Caco-2 (cell line): ENCODE measurements at regions not wholly inside any gene's neighbourhood (a gene's known extent, or its start where the extent isn't known, plus 50 kb on each side); places are given as distances from the start of the nearest gene placed in this dataset.

Source experiments
- BruUV-seq: library from RNA; stranded (reverse); fragments of 400-500 nt; replicated peaks from 2 replicates; lab custom pipeline; 2021; lab: Mats Ljungman, UMichigan
- CTCF ChIA-PET: fragments of 300-600 bp; sonication (Branson Sonifier 250); formaldehyde crosslinking; loops from one replicate; lab custom pipeline; 2022; ENCODE audit warnings: antibody characterized with exemption; lab: Charles Lee
- POLR2A ChIA-PET: fragments of 300-600 bp; sonication (Branson Sonifier 250); formaldehyde crosslinking; loops from one replicate; lab custom pipeline; 2022; ENCODE audit warnings: antibody characterized with exemption; lab: Charles Lee
- DNase-seq, 2 experiments: peaks; one replicate each; pipeline versions ENCODE4 v3.0.0 to v3.0.0-alpha.2; 2020 to 2022
- H3K27me3 ChIP-seq: replicated peaks from 2 replicates; pipeline ENCODE4 v1.6.0; 2011; ENCODE audit warnings: low read length; ENCODE audit not compliant: control insufficient read depth, insufficient read depth
- H3K36me3 ChIP-seq: 2 replicates; pipeline ENCODE4 v1.5.1; 2011; ENCODE audit warnings: low read length; ENCODE audit not compliant: control insufficient read depth, insufficient read depth
- H3K4me1 ChIP-seq: fragments of 250-450 bp; sonication (Bioruptor Pico); 2 replicates; pipeline ENCODE4 v1.5.1; 2020; ENCODE audit warnings: mild to moderate bottlenecking
- H3K4me3 ChIP-seq: 2 replicates; pipeline ENCODE4 v1.5.1; 2011; ENCODE audit warnings: low read depth, mild to moderate bottlenecking, control low read depth, low read length
- H3K9me3 ChIP-seq: fragments of 250-450 bp; sonication (Bioruptor Pico); 2 replicates; pipeline ENCODE4 v1.5.1; 2020; ENCODE audit warnings: mild to moderate bottlenecking, moderate library complexity
- H3K27ac Mint-ChIP-seq: one replicate; pipeline ENCODE4 v1.8.0; 2022; ENCODE audit warnings: mixed read lengths; ENCODE audit not compliant: unreplicated experiment
- H3K27me3 Mint-ChIP-seq: one replicate; pipeline ENCODE4 v1.8.0; 2022; ENCODE audit warnings: mixed read lengths; ENCODE audit not compliant: insufficient read depth, unreplicated experiment
- H3K36me3 Mint-ChIP-seq: one replicate; pipeline ENCODE4 v1.8.0; 2022; ENCODE audit warnings: mild to moderate bottlenecking, mixed read lengths; ENCODE audit not compliant: insufficient read depth, unreplicated experiment
- H3K4me1 Mint-ChIP-seq: one replicate; pipeline ENCODE4 v1.8.0; 2022; ENCODE audit warnings: low read depth, mixed read lengths; ENCODE audit not compliant: unreplicated experiment
- H3K4me3 Mint-ChIP-seq: one replicate; pipeline ENCODE4 v1.8.0; 2022; ENCODE audit warnings: mild to moderate bottlenecking, moderate library complexity, mixed read lengths; ENCODE audit not compliant: unreplicated experiment
- H3K9me3 Mint-ChIP-seq: one replicate; pipeline ENCODE4 v1.8.0; 2022; ENCODE audit warnings: mixed read lengths; ENCODE audit not compliant: unreplicated experiment
- CTCF ChIP-seq, 2 experiments: fragments of 200-600 bp in 1 of 2; IDR thresholded peaks; 1 replicate in 1 of 2; 2 replicates in 1 of 2; pipeline versions ENCODE4 v1.5.1 to v1.8.0; 2011 to 2022; ENCODE audit warnings: antibody characterized with exemption in 1 of 2, control low read depth in 1 of 2, inconsistent platforms in 1 of 2, low read depth in 1 of 2, low read length in 1 of 2, mild to moderate bottlenecking in 1 of 2, moderate library complexity in 1 of 2; ENCODE audit not compliant: insufficient read depth in 1 of 2, severe bottlenecking in 1 of 2, unreplicated experiment in 1 of 2
- intact Hi-C: fragments of 100-400 bp; cut with micrococcal nuclease; formaldehyde crosslinking; loops from one replicate; pipeline ENCODE4 v1.10.0; 2022; ENCODE audit not compliant: unreplicated experiment

- DNase-seq = no peak
- ChIA-PET CTCF (no interaction called here), POLR2A (no interaction called here)
- intact Hi-C loops = no loop called here
- peaks cover 7% of the 10 kb centered on the region for H3K4me1 Mint-ChIP-seq
- BruUV-seq = no TSS peak
- no peak for TF ChIP-seq CTCF (IDR thresholded peaks at IDR 0.05; ENCODE audit: insufficient read depth in 1 of 2, low read depth in 1 of 2, low read length in 1 of 2, severe bottlenecking in 1 of 2, unreplicated experiment in 1 of 2)
- H3K9me3 Mint-ChIP-seq = no peaks in the 10 kb centered on the region
- H3K36me3 ChIP-seq = no peaks in the 10 kb centered on the region
- no peaks in the 10 kb centered on the region for H3K9me3 ChIP-seq
- H3K27me3 ChIP-seq = no peaks in the 10 kb centered on the region
- no peak overlapping the region for H3K4me3 ChIP-seq
- H3K27me3 Mint-ChIP-seq = no peaks in the 10 kb centered on the region
- no peaks in the 10 kb centered on the region for H3K4me1 ChIP-seq
- H3K36me3 Mint-ChIP-seq = no peaks in the 10 kb centered on the region
- no peak overlapping the region for H3K4me3 Mint-ChIP-seq
- H3K27ac Mint-ChIP-seq = no peak overlapping the region
Measured at GRCh38 chr4:25585901-25586523, 69.6 kb upstream of the SLC34A2 start.

GRCh38 chr4:25588206-25588605 is 67.4 kb upstream of the SLC34A2 start:
- no peak overlapping the region for H3K27ac Mint-ChIP-seq

DNA sequence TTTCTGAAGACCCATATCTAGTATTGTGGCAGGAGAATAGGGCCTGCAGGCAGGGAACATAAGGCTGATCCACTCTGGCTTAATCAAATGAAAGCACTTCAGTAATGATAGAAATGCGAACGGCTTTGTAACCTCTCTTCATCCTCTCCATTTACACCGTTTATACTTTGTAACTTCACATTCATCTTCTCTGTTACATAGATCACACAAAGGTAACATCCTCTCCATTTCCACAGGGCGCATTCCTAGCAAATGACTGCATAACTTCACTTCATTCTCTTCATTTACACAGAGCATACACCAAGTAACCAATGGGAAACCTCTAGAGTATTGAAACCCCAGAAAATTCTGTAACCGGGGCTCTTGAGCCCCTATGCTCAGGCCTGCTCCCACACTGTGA is 65.5 kb upstream of the SLC34A2 start:
- POLR2A ChIA-PET = no interaction called here
- no TSS peak for BruUV-seq
- Histone ChIP-seq H3K9me3 (no peaks in the 10 kb centered on the region), H3K36me3 (no peaks in the 10 kb centered on the region), H3K4me1 (no peaks in the 10 kb centered on the region), H3K4me3 (no peak overlapping the region), H3K27me3 (no peaks in the 10 kb centered on the region)
- intact Hi-C loops = no loop called here
- peaks cover 3% of the 10 kb centered on the region for H3K27me3 Mint-ChIP-seq
- no peak for TF ChIP-seq CTCF (IDR thresholded peaks at IDR 0.05; ENCODE audit: insufficient read depth in 1 of 2, low read depth in 1 of 2, low read length in 1 of 2, severe bottlenecking in 1 of 2, unreplicated experiment in 1 of 2)
- peaks cover 20% of the 10 kb centered on the region for H3K9me3 Mint-ChIP-seq
- CTCF ChIA-PET = no interaction called here
- DNase-seq = no peak
- no peak overlapping the region for H3K4me3 Mint-ChIP-seq
- no peak overlapping the region for H3K27ac Mint-ChIP-seq
- H3K4me1 Mint-ChIP-seq = peaks cover 7% of the 10 kb centered on the region
- no peaks in the 10 kb centered on the region for H3K36me3 Mint-ChIP-seq

More at GRCh38 chr4:25588206-25588605, 67.4 kb upstream of the SLC34A2 start:
- Histone ChIP-seq H3K4me1 (no peaks in the 10 kb centered on the region), H3K27me3 (no peaks in the 10 kb centered on the region), H3K4me3 (no peak overlapping the region), H3K36me3 (no peaks in the 10 kb centered on the region), H3K9me3 (no peaks in the 10 kb centered on the region)
- CTCF ChIA-PET = no interaction called here
- DNase-seq = no peak
- BruUV-seq = no TSS peak
- Mint-ChIP-seq H3K9me3 (peaks cover under 1% of the 10 kb centered on the region), H3K36me3 (no peaks in the 10 kb centered on the region), H3K4me3 (no peak overlapping the region), H3K27me3 (no peaks in the 10 kb centered on the region), H3K4me1 (peaks cover 7% of the 10 kb centered on the region)
- POLR2A ChIA-PET = no interaction called here
- intact Hi-C loops = no loop called here
- TF ChIP-seq CTCF (IDR thresholded peaks at IDR 0.05; ENCODE audit: insufficient read depth in 1 of 2, low read depth in 1 of 2, low read length in 1 of 2, severe bottlenecking in 1 of 2, unreplicated experiment in 1 of 2) = no peak
